K562 (cell line): ENCODE measurements at regions not wholly inside any gene's neighbourhood (a gene's known extent, or its start where the extent isn't known, plus 50 kb on each side); places are given as distances from the start of the nearest gene placed in this dataset.

ENCODE experiments used
- ATAC-seq: fragments of 200-7000 bp; cut with Tn5 transposase; 3 replicates; pipeline ENCODE4 v1.9.1; 2020; ENCODE audit warnings: moderate library complexity
- BruUV-seq: library from RNA; stranded (reverse); fragments of 400-500 nt; replicated peaks from 2 replicates; lab custom pipeline; 2021; lab: Mats Ljungman, UMichigan
- CTCF ChIA-PET: fragments of 300-600 bp; formaldehyde crosslinking; extraction: SDS; loops from one replicate; lab custom pipeline; 2021; ENCODE audit warnings: low intra/inter-chr PET ratio; lab: Yijun Ruan, JAX
- POLR2A ChIA-PET: fragments of 300-600, 350-650 bp; sonication (Branson Sonifier 250); formaldehyde crosslinking; extraction: SDS; loops from one replicate; lab custom pipeline; 2021; ENCODE audit warnings: antibody characterized with exemption, inconsistent platforms; lab: Yijun Ruan, JAX
- DNase-seq, 4 experiments: peaks; one replicate each; pipeline versions ENCODE4 v3.0.0 to v3.0.0-alpha.2; 2011 to 2018; ENCODE audit warnings: low spot score in 3 of 4, mixed read lengths in 3 of 4; ENCODE audit errors: extremely low read depth in 1 of 4
- FAIRE-seq: peaks from 2 replicates; lab custom pipeline; 2011; peaks lifted over from hg19 to GRCh38; lab: Jason Lieb, UNC
- H2AFZ ChIP-seq: 2 replicates; pipeline ENCODE4 v1.6.0; 2011; ENCODE audit warnings: low read depth, low read length, control low read depth, inconsistent platforms
- H3K27ac ChIP-seq: fragments of 200-600 bp; 3 replicates; pipeline ENCODE4 v1.8.0; 2011; ENCODE audit warnings: low read depth, mild to moderate bottlenecking, control low read depth, inconsistent platforms, low read length, moderate library complexity, mixed read lengths; ENCODE audit errors: extremely low read depth
- H3K27me3 ChIP-seq, 2 experiments: fragments of 300-600 bp in 1 of 2; 2 replicates in 1 of 2; 3 replicates in 1 of 2; pipeline versions ENCODE4 v1.6.0 to v1.8.0; 2011; ENCODE audit warnings: inconsistent platforms in 2 of 2, low read length in 2 of 2, mild to moderate bottlenecking in 1 of 2, mixed read lengths in 1 of 2, moderate library complexity in 1 of 2; ENCODE audit not compliant: control insufficient read depth in 2 of 2, insufficient read depth in 2 of 2
- H3K36me3 ChIP-seq: fragments of 300-600 bp; 3 replicates; pipeline ENCODE4 v1.8.0; 2011; ENCODE audit warnings: mild to moderate bottlenecking, low read length, inconsistent platforms; ENCODE audit not compliant: control insufficient read depth, insufficient read depth
- H3K4me1 ChIP-seq, 2 experiments: fragments of 200-600 bp in 1 of 2; replicated peaks in 1 of 2; 2 replicates in 1 of 2; 3 replicates in 1 of 2; pipeline versions ENCODE4 v1.5.1 to v1.8.0; 2011; ENCODE audit warnings: inconsistent platforms in 2 of 2, low read length in 2 of 2, mild to moderate bottlenecking in 1 of 2, mixed read lengths in 1 of 2, moderate library complexity in 1 of 2; ENCODE audit not compliant: control insufficient read depth in 2 of 2, insufficient read depth in 2 of 2
- H3K4me2 ChIP-seq: 2 replicates; pipeline ENCODE4 v1.6.1; 2011; ENCODE audit warnings: low read length, control low read depth, inconsistent platforms, mixed read lengths; ENCODE audit not compliant: insufficient read depth
- H3K4me3 ChIP-seq: fragments of 200-600 bp; sonication (generic), shearing (Covaris generic); 2 replicates; pipeline ENCODE4 v1.5.1; 2016; ENCODE audit warnings: control low read depth, inconsistent platforms
- H3K79me2 ChIP-seq: fragments of 200-600 bp; 3 replicates; pipeline ENCODE4 v1.8.0; 2011; ENCODE audit warnings: low read length, inconsistent platforms; ENCODE audit not compliant: control insufficient read depth, insufficient read depth
- H3K9ac ChIP-seq, 2 experiments: 2 replicates each; pipeline versions ENCODE4 v1.6.0 to v1.6.1; 2011; ENCODE audit warnings: low read depth in 2 of 2, low read length in 2 of 2, control low read depth in 1 of 2, inconsistent platforms in 1 of 2, mild to moderate bottlenecking in 1 of 2, mixed read lengths in 1 of 2; ENCODE audit not compliant: insufficient read depth in 1 of 2
- H3K9me1 ChIP-seq: one replicate; pipeline ENCODE4 v1.6.0; 2011; ENCODE audit warnings: inconsistent platforms, mild to moderate bottlenecking, low read length, moderate library complexity; ENCODE audit not compliant: control insufficient read depth, insufficient read depth
- H3K9me3 ChIP-seq: replicated peaks from 2 replicates; pipeline ENCODE4 v1.5.1; 2011; ENCODE audit warnings: low read depth, low read length, inconsistent platforms; ENCODE audit not compliant: control insufficient read depth, insufficient read depth
- H4K20me1 ChIP-seq: replicated peaks from 2 replicates; pipeline ENCODE4 v1.6.1; 2011; ENCODE audit warnings: low read length, inconsistent platforms, mixed read lengths; ENCODE audit not compliant: control insufficient read depth, insufficient read depth
- BCOR ChIP-seq: fragments of 450-650 bp; IDR thresholded peaks from 2 replicates; pipeline ENCODE4 v1.6.1; 2016
- CBX5 ChIP-seq: IDR thresholded peaks from 2 replicates; pipeline ENCODE4 v1.6.1; 2014; ENCODE audit warnings: low read depth, borderline replicate concordance
- ELF2 ChIP-seq: fragments of 250-450 bp; sonication (Bioruptor Pico); IDR thresholded peaks from 2 replicates; pipeline ENCODE4 v1.5.0; 2021; ENCODE audit warnings: mild to moderate bottlenecking
- EP300 ChIP-seq: IDR thresholded peaks from 2 replicates; pipeline ENCODE4 v1.6.1; 2012; ENCODE audit warnings: low read length, improper control_type of control experiment
- HMG20B ChIP-seq: fragments of 250-450 bp; sonication (Bioruptor Pico); IDR thresholded peaks from 2 replicates; pipeline ENCODE4 v1.5.0; 2021; ENCODE audit warnings: mild to moderate bottlenecking
- MXD1 ChIP-seq: fragments of 250-450 bp; sonication (Bioruptor Pico); IDR thresholded peaks from 2 replicates; pipeline ENCODE4 v1.8.0; 2021; ENCODE audit warnings: borderline replicate concordance, mild to moderate bottlenecking, moderate library complexity; ENCODE audit not compliant: poor library complexity, severe bottlenecking
- MXI1 ChIP-seq: IDR thresholded peaks from 2 replicates; pipeline ENCODE4 v1.6.1; 2011; ENCODE audit warnings: low read depth, mild to moderate bottlenecking, improper control_type of control experiment, low read length
- NCOA4 ChIP-seq: fragments of 450-650 bp; IDR thresholded peaks from 2 replicates; pipeline ENCODE4 v1.6.1; 2018; ENCODE audit warnings: mild to moderate bottlenecking; ENCODE audit not compliant: partially characterized antibody
- RAD21 ChIP-seq, 2 experiments: fragments of 250-450 bp in 1 of 2; fragments of 450-650 bp in 1 of 2; sonication (Bioruptor Pico) in 1 of 2; formaldehyde crosslinking in 1 of 2; IDR thresholded peaks in 1 of 2; conservative IDR thresholded peaks in 1 of 2; 2 replicates each; pipeline versions ENCODE4 v1.4.0 to v1.8.0; 2020 to 2022; ENCODE audit warnings: mild to moderate bottlenecking in 2 of 2, moderate library complexity in 1 of 2
- RNF219 ChIP-seq: fragments of 250-450 bp; sonication (Bioruptor Pico); IDR thresholded peaks from 2 replicates; pipeline ENCODE4 v1.5.0; 2022; ENCODE audit warnings: mild to moderate bottlenecking
- SRSF9 ChIP-seq: fragments of 200-400 bp; formaldehyde crosslinking; IDR thresholded peaks from 2 replicates; pipeline ENCODE4 v1.6.1; 2017; ENCODE audit warnings: low read depth, low read length, borderline replicate concordance
- TAF1 ChIP-seq: IDR thresholded peaks from 2 replicates; pipeline ENCODE4 v1.6.1; 2011; ENCODE audit warnings: mild to moderate bottlenecking, low read length, moderate library complexity; ENCODE audit not compliant: insufficient read depth, control insufficient read depth, severe bottlenecking; ENCODE audit errors: extremely low read depth
- TCFL5 ChIP-seq: fragments of 250-450 bp; sonication (Bioruptor Pico); conservative IDR thresholded peaks from 2 replicates; pipeline ENCODE4 v1.6.1; 2021; ENCODE audit warnings: mild to moderate bottlenecking, moderate library complexity, matching md5 sums
- ZBTB49 ChIP-seq: sonication (generic); formaldehyde crosslinking; IDR thresholded peaks from 2 replicates; pipeline ENCODE4 v1.8.0; 2022; ENCODE audit warnings: missing genetic modification reagents, mild to moderate bottlenecking, borderline replicate concordance
- WGBS: fragments of 100-300 bp; shearing (Covaris generic); methylation state at CpG from one replicate; pipeline ENCODE4 v1.1.6; 2016; ENCODE audit warnings: low coverage, mixed read lengths; ENCODE audit not compliant: insufficient coverage; ENCODE audit errors: missing lambda C conversion rate; 5-methylcytosine and 5-hydroxymethylcytosine counted together
- in situ Hi-C: fragments of 300-500 bp; cut with MboI; formaldehyde crosslinking; loops from 4 replicates; pipeline ENCODE4 v1.15.0; 2018; ENCODE audit warnings: inconsistent platforms, mixed read lengths
- intact Hi-C: fragments of 100-400 bp; cut with micrococcal nuclease; formaldehyde crosslinking; loops from 2 replicates; pipeline ENCODE4 v1.14.2; 2022
- TF ChIP-seq, protein P1 (sequence below): fragments of 450-650 bp; IDR thresholded peaks from 2 replicates; pipeline ENCODE4 v1.7.0; 2016; ENCODE audit warnings: borderline replicate concordance

DNA sequence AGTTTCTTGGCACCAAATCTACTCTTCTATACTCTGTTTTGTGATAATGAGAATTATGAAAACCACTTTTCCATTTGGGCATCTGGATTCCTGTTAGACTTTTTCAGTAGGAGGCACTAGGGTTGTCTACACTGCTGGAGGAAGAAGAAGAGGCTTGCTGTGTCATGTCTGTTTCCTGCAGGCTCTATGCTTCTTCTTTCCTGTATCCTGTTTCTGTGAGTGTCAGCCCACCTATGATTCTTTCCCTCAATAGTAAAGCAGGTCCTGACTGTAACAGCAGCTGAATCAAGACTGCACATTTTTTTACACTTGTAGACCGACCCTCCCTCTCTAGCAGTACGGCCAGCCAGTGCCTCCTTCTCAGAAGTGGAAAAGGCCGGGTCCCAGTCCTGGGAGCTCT is 603.9 kb downstream of the HDGFL1 start:
- Histone ChIP-seq H3K9me3 (no peaks in the 10 kb centered on the region), H3K4me3 (no peak overlapping the region), H3K36me3 (no peaks in the 10 kb centered on the region), H3K9ac (no peak overlapping the region), H3K4me2 (no peak overlapping the region), H3K27me3 (no peaks in the 10 kb centered on the region), H3K4me1 (no peaks in the 10 kb centered on the region), H2AFZ (no peak overlapping the region), H3K79me2 (no peaks in the 10 kb centered on the region), H4K20me1 (no peaks in the 10 kb centered on the region), H3K27ac (no peak overlapping the region), H3K9me1 (no peaks in the 10 kb centered on the region)
- FAIRE-seq (no peak), ATAC-seq (no peak), DNase-seq (no peak)
- ChIA-PET POLR2A (no interaction called here), CTCF (no interaction called here)
- WGBS, result 0% methylated on average over 3 of the region's 3 CpGs
- in situ Hi-C loops (no loop called here), intact Hi-C loops (no loop called here)
- BruUV-seq, result no TSS peak
- no peak for TF ChIP-seq RAD21 (CRISPR knock-in tag; conservative IDR thresholded peaks at IDR 0.05 in 1 of 2, IDR thresholded peaks at IDR 0.05 in 1 of 2)
- no peak for TF ChIP-seq TCFL5 (CRISPR knock-in tag)
- no peak for TF ChIP-seq HMG20B
- TF ChIP-seq SRSF9, result no peak
- TF ChIP-seq NCOA4, result no peak
- TF ChIP-seq MXI1, result no peak
- TF ChIP-seq, protein P1, sequence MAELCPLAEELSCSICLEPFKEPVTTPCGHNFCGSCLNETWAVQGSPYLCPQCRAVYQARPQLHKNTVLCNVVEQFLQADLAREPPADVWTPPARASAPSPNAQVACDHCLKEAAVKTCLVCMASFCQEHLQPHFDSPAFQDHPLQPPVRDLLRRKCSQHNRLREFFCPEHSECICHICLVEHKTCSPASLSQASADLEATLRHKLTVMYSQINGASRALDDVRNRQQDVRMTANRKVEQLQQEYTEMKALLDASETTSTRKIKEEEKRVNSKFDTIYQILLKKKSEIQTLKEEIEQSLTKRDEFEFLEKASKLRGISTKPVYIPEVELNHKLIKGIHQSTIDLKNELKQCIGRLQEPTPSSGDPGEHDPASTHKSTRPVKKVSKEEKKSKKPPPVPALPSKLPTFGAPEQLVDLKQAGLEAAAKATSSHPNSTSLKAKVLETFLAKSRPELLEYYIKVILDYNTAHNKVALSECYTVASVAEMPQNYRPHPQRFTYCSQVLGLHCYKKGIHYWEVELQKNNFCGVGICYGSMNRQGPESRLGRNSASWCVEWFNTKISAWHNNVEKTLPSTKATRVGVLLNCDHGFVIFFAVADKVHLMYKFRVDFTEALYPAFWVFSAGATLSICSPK, result no peak
- no peak for TF ChIP-seq ZBTB49 (CRISPR knock-in tag)
- TF ChIP-seq TAF1, result no peak
- TF ChIP-seq RNF219 (CRISPR knock-in tag), result no peak
- no peak for TF ChIP-seq MXD1 (CRISPR knock-in tag)
- no peak for TF ChIP-seq ELF2 (CRISPR knock-in tag)
- no peak for TF ChIP-seq CBX5
- no peak for TF ChIP-seq EP300
- no peak for TF ChIP-seq BCOR
